ENCODE measurements at regions not wholly inside any gene's neighbourhood (a gene's known extent, or its start where the extent isn't known, plus 50 kb on each side); places are given as distances from the start of the nearest gene placed in this dataset.

- Histone ChIP-seq H3K27me3 (no peaks in the 10 kb centered on the region), H3K9me3 (no peaks in the 10 kb centered on the region), H3K4me1 (no peaks in the 10 kb centered on the region), H3K4me3 (no peak overlapping the region), H3K27ac (no peak overlapping the region), H3K36me3 (no peaks in the 10 kb centered on the region)
- intact Hi-C loops (cut with DNase I): no loop called here
- 81 to 90% methylated on average over 2 of the region's 2 CpGs for WGBS, 2 donors
- DNase-seq: no peak
- TF ChIP-seq EP300 (IDR thresholded peaks at IDR 0.05) (no peak), POLR2A (IDR thresholded peaks at IDR 0.05) (no peak), POLR2AphosphoS5 (IDR thresholded peaks at IDR 0.05) (no peak)
- TF ChIP-seq, protein P1, sequence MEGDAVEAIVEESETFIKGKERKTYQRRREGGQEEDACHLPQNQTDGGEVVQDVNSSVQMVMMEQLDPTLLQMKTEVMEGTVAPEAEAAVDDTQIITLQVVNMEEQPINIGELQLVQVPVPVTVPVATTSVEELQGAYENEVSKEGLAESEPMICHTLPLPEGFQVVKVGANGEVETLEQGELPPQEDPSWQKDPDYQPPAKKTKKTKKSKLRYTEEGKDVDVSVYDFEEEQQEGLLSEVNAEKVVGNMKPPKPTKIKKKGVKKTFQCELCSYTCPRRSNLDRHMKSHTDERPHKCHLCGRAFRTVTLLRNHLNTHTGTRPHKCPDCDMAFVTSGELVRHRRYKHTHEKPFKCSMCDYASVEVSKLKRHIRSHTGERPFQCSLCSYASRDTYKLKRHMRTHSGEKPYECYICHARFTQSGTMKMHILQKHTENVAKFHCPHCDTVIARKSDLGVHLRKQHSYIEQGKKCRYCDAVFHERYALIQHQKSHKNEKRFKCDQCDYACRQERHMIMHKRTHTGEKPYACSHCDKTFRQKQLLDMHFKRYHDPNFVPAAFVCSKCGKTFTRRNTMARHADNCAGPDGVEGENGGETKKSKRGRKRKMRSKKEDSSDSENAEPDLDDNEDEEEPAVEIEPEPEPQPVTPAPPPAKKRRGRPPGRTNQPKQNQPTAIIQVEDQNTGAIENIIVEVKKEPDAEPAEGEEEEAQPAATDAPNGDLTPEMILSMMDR (IDR thresholded peaks at IDR 0.05): no peak
Measured at GRCh38 chr2:156046900-156047299, 285.6 kb downstream of the NR4A2 start.

DNA sequence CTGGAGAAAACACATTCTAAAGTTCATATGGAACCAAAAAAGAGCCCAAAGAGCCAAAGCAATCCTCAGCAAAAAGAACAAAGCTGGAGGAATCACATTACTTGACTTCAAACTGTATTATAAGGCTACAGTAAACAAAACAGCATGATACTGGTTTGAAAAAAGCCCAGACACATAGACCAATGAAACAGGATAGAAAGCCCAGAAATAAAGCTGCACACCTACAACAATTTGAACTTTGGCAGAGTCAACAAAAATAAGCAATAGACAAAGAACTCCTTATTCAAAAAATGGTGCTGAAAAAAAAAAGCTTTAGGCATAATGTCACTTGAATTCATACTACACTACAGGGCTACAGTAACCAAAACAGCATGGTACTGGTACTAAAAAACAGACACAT lies 289.6 kb downstream of the NR4A2 start:
- no peaks in the 10 kb centered on the region for H3K4me1 ChIP-seq
- H3K36me3 ChIP-seq: no peaks in the 10 kb centered on the region
- no peaks in the 10 kb centered on the region for H3K9me3 ChIP-seq
- H3K27ac ChIP-seq: no peak overlapping the region
- no peak for DNase-seq
- no peak overlapping the region for H3K4me3 ChIP-seq
- H3K27me3 ChIP-seq: no peaks in the 10 kb centered on the region
- TF ChIP-seq POLR2AphosphoS5 (IDR thresholded peaks at IDR 0.05): no peak
- intact Hi-C loops (cut with DNase I): no loop called here

DNA sequence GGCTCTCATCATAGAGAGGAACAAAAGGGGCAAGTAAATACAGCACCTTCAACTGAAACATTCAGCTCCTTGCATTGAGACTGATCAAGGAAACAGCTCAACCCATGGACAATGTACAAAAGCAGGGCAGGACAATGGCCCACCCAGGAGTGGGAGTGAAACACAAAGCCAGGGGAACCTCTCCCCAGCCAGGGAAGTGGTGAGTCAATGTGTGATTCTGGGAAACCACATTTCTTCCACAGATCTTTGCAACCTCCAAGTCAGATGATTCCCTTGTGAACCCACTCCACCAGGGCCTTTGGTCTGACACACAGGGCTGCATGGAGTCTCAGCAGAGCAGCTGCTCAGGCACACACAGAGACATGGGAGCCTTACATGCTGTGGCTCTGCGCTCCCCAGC lies 294.5 kb downstream of the NR4A2 start:
- no peak for DNase-seq
- no peak for TF ChIP-seq POLR2AphosphoS5 (IDR thresholded peaks at IDR 0.05)
- no peak for TF ChIP-seq POLR2A (IDR thresholded peaks at IDR 0.05)
- no peak for TF ChIP-seq EP300 (IDR thresholded peaks at IDR 0.05)
- Histone ChIP-seq H3K36me3 (no peaks in the 10 kb centered on the region), H3K4me1 (no peaks in the 10 kb centered on the region), H3K27ac (no peak overlapping the region), H3K9me3 (no peaks in the 10 kb centered on the region), H3K27me3 (no peaks in the 10 kb centered on the region), H3K4me3 (no peak overlapping the region)
- WGBS, 2 donors: 95 to 98% methylated on average over 1 of the region's 1 CpG
- intact Hi-C loops (cut with DNase I): no loop called here

GRCh38 chr2:156037482-156037881 lies 295.0 kb downstream of the NR4A2 start:
- H3K27ac ChIP-seq: no peak overlapping the region

GRCh38 chr2:156031121-156031520 lies 301.4 kb downstream of the NR4A2 start:
- no peak for DNase-seq
- no peak overlapping the region for H3K27ac ChIP-seq
- intact Hi-C loops (cut with DNase I): no loop called here
- H3K4me3 ChIP-seq: no peak overlapping the region
- no peaks in the 10 kb centered on the region for H3K4me1 ChIP-seq
- TF ChIP-seq POLR2A (IDR thresholded peaks at IDR 0.05) (no peak), EP300 (IDR thresholded peaks at IDR 0.05) (no peak), POLR2AphosphoS5 (IDR thresholded peaks at IDR 0.05) (no peak)
- TF ChIP-seq, protein P1 (IDR thresholded peaks at IDR 0.05): no peak
- no peaks in the 10 kb centered on the region for H3K27me3 ChIP-seq
- no peaks in the 10 kb centered on the region for H3K36me3 ChIP-seq
- 95 to 96% methylated on average over 3 of the region's 3 CpGs for WGBS, 2 donors
- H3K9me3 ChIP-seq: no peaks in the 10 kb centered on the region

More at GRCh38 chr2:156037482-156037881, 295.0 kb downstream of the NR4A2 start:
- H3K4me1 ChIP-seq: no peaks in the 10 kb centered on the region
- TF ChIP-seq POLR2AphosphoS5 (IDR thresholded peaks at IDR 0.05) (no peak), EP300 (IDR thresholded peaks at IDR 0.05) (no peak), POLR2A (IDR thresholded peaks at IDR 0.05) (no peak)
- TF ChIP-seq, protein P1 (IDR thresholded peaks at IDR 0.05): no peak
- intact Hi-C loops (cut with DNase I): no loop called here
- WGBS, 2 donors: 93 to 97% methylated on average over 1 of the region's 1 CpG
- H3K4me3 ChIP-seq: no peak overlapping the region
- DNase-seq: no peak
- H3K36me3 ChIP-seq: no peaks in the 10 kb centered on the region
- H3K27me3 ChIP-seq: no peaks in the 10 kb centered on the region
- H3K9me3 ChIP-seq: no peaks in the 10 kb centered on the region

DNA sequence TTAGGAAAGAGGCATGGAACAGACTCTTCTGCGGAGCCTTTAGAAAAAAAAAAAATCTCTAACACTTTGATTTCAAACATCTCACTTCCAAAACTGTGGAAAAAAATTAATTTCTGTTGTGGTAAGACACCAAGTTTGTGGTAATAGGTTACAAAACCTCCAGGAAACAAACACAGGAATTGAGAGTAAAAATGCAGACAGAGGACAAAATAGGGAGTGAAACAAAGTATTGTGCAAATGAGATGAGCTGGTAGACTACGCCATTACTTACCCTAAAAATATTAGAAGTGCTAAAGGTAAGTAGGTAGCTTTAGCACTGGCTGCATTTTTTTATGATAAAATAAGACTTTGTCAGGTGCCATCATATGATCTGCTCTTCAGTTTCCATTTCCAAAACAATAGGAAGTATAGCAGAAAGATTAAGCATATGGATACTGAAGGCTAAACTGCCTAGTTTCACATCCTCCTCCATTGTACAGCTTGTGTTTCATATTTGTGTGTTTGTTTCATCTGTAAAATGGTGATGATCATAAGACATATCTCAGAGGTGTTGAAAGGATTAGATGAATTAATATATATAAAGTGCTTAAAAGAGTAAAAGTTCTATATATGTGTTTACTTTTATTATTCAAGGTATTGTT lies 309.2 kb downstream of the NR4A2 start:
- Histone ChIP-seq H3K4me3 (no peak overlapping the region), H3K27ac (no peak overlapping the region), H3K4me1 (no peaks in the 10 kb centered on the region), H3K27me3 (no peaks in the 10 kb centered on the region), H3K9me3 (no peaks in the 10 kb centered on the region), H3K36me3 (no peaks in the 10 kb centered on the region)
- WGBS, 2 donors: 95 to 96% methylated on average over 2 of the region's 2 CpGs
- no peak for DNase-seq
- no peak for TF ChIP-seq EP300 (IDR thresholded peaks at IDR 0.05)
- TF ChIP-seq, protein P1 (IDR thresholded peaks at IDR 0.05): no peak
- TF ChIP-seq POLR2A (IDR thresholded peaks at IDR 0.05): no peak
- TF ChIP-seq POLR2AphosphoS5 (IDR thresholded peaks at IDR 0.05): no peak
- intact Hi-C loops (cut with DNase I): no loop called here

All from sigmoid colon (tissue), 6 donors.